Stimulated activated naive CD4-positive, alpha-beta T cell treated with Interleukin-2 at 50 U/mL for 16 hours (primary cell): ENCODE measurements at regions not wholly inside any gene's neighbourhood (a gene's known extent, or its start where the extent isn't known, plus 50 kb on each side); places are given as distances from the start of the nearest gene placed in this dataset.

Experiments
- DNase-seq: peaks from one replicate; lab custom pipeline; 2025; lab: John Stamatoyannopoulos, UW

GRCh38 chr4:66694739-66695138 is 850.6 kb downstream of the CENPC start:
- DNase-seq: no peak

GRCh38 chr4:66693694-66694093 is 851.6 kb downstream of the CENPC start:
- DNase-seq: no peak

- DNase-seq: no peak
Observed at GRCh38 chr4:66691101-66691500, 854.2 kb downstream of the CENPC start.

- no peak for DNase-seq
Observed at GRCh38 chr4:66688674-66689073, 856.6 kb downstream of the CENPC start.

GRCh38 chr4:66687459-66687858 is 857.8 kb downstream of the CENPC start:
- no peak for DNase-seq

- DNase-seq: no peak
Observed at GRCh38 chr4:66681962-66682361, 863.3 kb downstream of the CENPC start.

GRCh38 chr4:66667249-66667648 is 878.1 kb downstream of the CENPC start:
- no peak for DNase-seq

GRCh38 chr4:66662620-66663019 is 882.7 kb downstream of the CENPC start:
- no peak for DNase-seq

- DNase-seq: no peak
Observed at GRCh38 chr4:66658809-66659208, 886.5 kb downstream of the CENPC start.

GRCh38 chr4:66655505-66655904 is 889.8 kb downstream of the CENPC start:
- DNase-seq: no peak

GRCh38 chr4:66653937-66654336 is 891.4 kb downstream of the CENPC start:
- DNase-seq: no peak

GRCh38 chr4:66649236-66649635 is 896.1 kb downstream of the CENPC start:
- no peak for DNase-seq

GRCh38 chr4:66647926-66648325 is 897.4 kb downstream of the CENPC start:
- no peak for DNase-seq

GRCh38 chr4:66647476-66647875 is 897.8 kb downstream of the CENPC start:
- DNase-seq: no peak

GRCh38 chr4:66640233-66640990 is 904.9 kb downstream of the CENPC start:
- DNase-seq: no peak

- DNase-seq: no peak
Observed at GRCh38 chr4:66639361-66639760, 905.9 kb downstream of the CENPC start.

- DNase-seq: no peak
Observed at GRCh38 chr4:66636349-66636748, 909.0 kb downstream of the CENPC start.

GRCh38 chr4:66633477-66633876 is 911.8 kb downstream of the CENPC start:
- no peak for DNase-seq

- DNase-seq: no peak
Observed at GRCh38 chr4:66629927-66630326, 915.4 kb downstream of the CENPC start.

- DNase-seq: no peak
Observed at GRCh38 chr4:66628146-66628545, 917.2 kb downstream of the CENPC start.

- no peak for DNase-seq
Observed at GRCh38 chr4:66625480-66625879, 919.8 kb downstream of the CENPC start.

- DNase-seq: no peak
Observed at GRCh38 chr4:66613591-66613990, 931.7 kb downstream of the CENPC start.

- DNase-seq: no peak
Observed at GRCh38 chr4:66609014-66609413, 936.3 kb downstream of the CENPC start.

GRCh38 chr4:66606908-66607307 is 936.6 kb upstream of the EPHA5 start:
- no peak for DNase-seq
